ENCODE measurements at regions not wholly inside any gene's neighbourhood (a gene's known extent, or its start where the extent isn't known, plus 50 kb on each side); places are given as distances from the start of the nearest gene placed in this dataset.

- no peak for TF ChIP-seq CTCF (IDR thresholded peaks at IDR 0.05 in 8 of 11, conservative IDR thresholded peaks at IDR 0.05 in 3 of 11)
- TF ChIP-seq POLR2A (IDR thresholded peaks at IDR 0.05) = no peak
Observed at GRCh38 chr7:153401795-153402720, 642.5 kb downstream of the ACTR3B start.

Measured in spleen (tissue), 7 donors.